ENCODE measurements at regions not wholly inside any gene's neighbourhood (a gene's known extent, or its start where the extent isn't known, plus 50 kb on each side); places are given as distances from the start of the nearest gene placed in this dataset.

GRCh38 chr1:5743435-5744095, 248.7 kb downstream of the NPHP4 start:
- TF ChIP-seq FOXM1 (IDR thresholded peaks at IDR 0.05; ENCODE audit: borderline replicate concordance, low read depth): no peak
- TF ChIP-seq EP300 (IDR thresholded peaks at IDR 0.05; ENCODE audit: borderline replicate concordance): no peak
- TF ChIP-seq YY1 (IDR thresholded peaks at IDR 0.05; ENCODE audit: low read depth): no peak

GRCh38 chr1:5742801-5743200, 249.4 kb downstream of the NPHP4 start:
- TF ChIP-seq TCF12 (IDR thresholded peaks at IDR 0.05; ENCODE audit: low read depth): no peak
- no peak for TF ChIP-seq NFIC (IDR thresholded peaks at IDR 0.05)
- TF ChIP-seq ZBTB7A (IDR thresholded peaks at IDR 0.05; ENCODE audit: low read depth): no peak
- TF ChIP-seq EGR1 (IDR thresholded peaks at IDR 0.05): no peak
- no peak for TF ChIP-seq YY1 (IDR thresholded peaks at IDR 0.05; ENCODE audit: low read depth)
- TF ChIP-seq EP300 (IDR thresholded peaks at IDR 0.05; ENCODE audit: borderline replicate concordance): no peak

DNA sequence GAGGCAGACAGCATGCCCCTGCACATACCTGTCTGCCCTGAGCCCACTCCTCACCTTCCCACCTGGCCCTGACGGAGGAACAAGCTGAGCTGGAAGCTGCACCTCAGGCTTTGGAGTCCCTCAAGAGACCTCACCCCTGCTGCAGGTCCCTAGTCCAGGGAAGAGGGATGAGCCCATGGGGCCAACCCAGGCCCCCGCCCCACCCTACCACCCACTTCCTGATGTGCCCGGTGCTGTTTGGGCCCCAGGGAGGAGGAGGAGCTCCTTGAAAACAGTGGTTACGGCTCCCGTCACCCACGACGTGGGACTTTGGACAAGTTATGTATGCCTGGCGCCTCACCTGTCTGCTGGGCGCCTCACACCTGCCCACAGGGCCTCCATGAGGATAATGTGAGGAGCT, 250.2 kb downstream of the NPHP4 start:
- TF ChIP-seq CEBPB (IDR thresholded peaks at IDR 0.05): no peak
- TF ChIP-seq TEAD4 (IDR thresholded peaks at IDR 0.05): no peak
- TF ChIP-seq EP300 (IDR thresholded peaks at IDR 0.05; ENCODE audit: borderline replicate concordance): no peak
- TF ChIP-seq MAX (IDR thresholded peaks at IDR 0.05): no peak
- no peak for TF ChIP-seq ZBTB7A (IDR thresholded peaks at IDR 0.05; ENCODE audit: low read depth)
- no peak for TF ChIP-seq EGR1 (IDR thresholded peaks at IDR 0.05)
- no peak for TF ChIP-seq REST (IDR thresholded peaks at IDR 0.05; ENCODE audit: low read depth)
- no peak for TF ChIP-seq RAD21 (IDR thresholded peaks at IDR 0.05; ENCODE audit: low read depth)
- TF ChIP-seq CREB1 (IDR thresholded peaks at IDR 0.05; ENCODE audit: low read depth): no peak
- TF ChIP-seq FOXM1 (IDR thresholded peaks at IDR 0.05; ENCODE audit: borderline replicate concordance, low read depth): no peak
- TF ChIP-seq, protein P1, sequence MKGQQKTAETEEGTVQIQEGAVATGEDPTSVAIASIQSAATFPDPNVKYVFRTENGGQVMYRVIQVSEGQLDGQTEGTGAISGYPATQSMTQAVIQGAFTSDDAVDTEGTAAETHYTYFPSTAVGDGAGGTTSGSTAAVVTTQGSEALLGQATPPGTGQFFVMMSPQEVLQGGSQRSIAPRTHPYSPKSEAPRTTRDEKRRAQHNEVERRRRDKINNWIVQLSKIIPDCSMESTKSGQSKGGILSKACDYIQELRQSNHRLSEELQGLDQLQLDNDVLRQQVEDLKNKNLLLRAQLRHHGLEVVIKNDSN (IDR thresholded peaks at IDR 0.05): no peak

GRCh38 chr1:5740865-5741860, 251.1 kb downstream of the NPHP4 start:
- TF ChIP-seq CEBPB (IDR thresholded peaks at IDR 0.05) (no peak), EGR1 (IDR thresholded peaks at IDR 0.05) (no peak), TAF1 (IDR thresholded peaks at IDR 0.05; ENCODE audit: low read depth) (no peak), RAD21 (IDR thresholded peaks at IDR 0.05; ENCODE audit: low read depth) (no peak), NFIC (IDR thresholded peaks at IDR 0.05) (no peak), REST (IDR thresholded peaks at IDR 0.05; ENCODE audit: low read depth) (no peak), EP300 (IDR thresholded peaks at IDR 0.05; ENCODE audit: borderline replicate concordance) (no peak), MAX (IDR thresholded peaks at IDR 0.05) (no peak)

DNA sequence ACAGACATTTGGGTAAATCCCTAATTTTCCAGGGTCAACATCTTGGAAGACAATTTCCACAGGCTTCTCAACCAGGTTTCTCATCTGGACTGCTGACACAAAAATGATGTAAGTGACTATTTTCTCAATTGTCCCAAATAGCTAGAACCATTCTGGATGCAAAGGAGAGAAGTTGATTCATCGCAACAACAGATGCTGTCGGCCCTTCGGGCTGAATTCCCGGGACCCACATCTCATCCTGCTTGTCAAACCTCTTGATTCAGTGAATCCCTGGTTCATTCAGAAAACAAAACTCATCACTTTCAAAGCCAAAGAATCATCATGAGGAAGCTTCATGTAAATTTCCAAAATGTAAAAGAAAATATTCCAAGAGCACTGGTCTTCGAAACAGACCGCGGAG, 251.8 kb downstream of the NPHP4 start:
- TF ChIP-seq RAD21 (IDR thresholded peaks at IDR 0.05; ENCODE audit: low read depth): no peak
- no peak for TF ChIP-seq CEBPB (IDR thresholded peaks at IDR 0.05)
- no peak for TF ChIP-seq MAX (IDR thresholded peaks at IDR 0.05)
- TF ChIP-seq NFIC (IDR thresholded peaks at IDR 0.05): no peak
- no peak for TF ChIP-seq EP300 (IDR thresholded peaks at IDR 0.05; ENCODE audit: borderline replicate concordance)
- TF ChIP-seq, protein P1 (IDR thresholded peaks at IDR 0.05): no peak
- no peak for TF ChIP-seq TAF1 (IDR thresholded peaks at IDR 0.05; ENCODE audit: low read depth)
- TF ChIP-seq YY1 (IDR thresholded peaks at IDR 0.05; ENCODE audit: low read depth): no peak
- TF ChIP-seq ZBTB7A (IDR thresholded peaks at IDR 0.05; ENCODE audit: low read depth): no peak
- no peak for TF ChIP-seq TCF12 (IDR thresholded peaks at IDR 0.05; ENCODE audit: low read depth)
- TF ChIP-seq TEAD4 (IDR thresholded peaks at IDR 0.05): no peak
- no peak for TF ChIP-seq REST (IDR thresholded peaks at IDR 0.05; ENCODE audit: low read depth)
- TF ChIP-seq EGR1 (IDR thresholded peaks at IDR 0.05): no peak
- no peak for TF ChIP-seq CREB1 (IDR thresholded peaks at IDR 0.05; ENCODE audit: low read depth)
- TF ChIP-seq FOXM1 (IDR thresholded peaks at IDR 0.05; ENCODE audit: borderline replicate concordance, low read depth): no peak

All from Ishikawa (cell line).